ENCODE measurements at regions not wholly inside any gene's neighbourhood (a gene's known extent, or its start where the extent isn't known, plus 50 kb on each side); places are given as distances from the start of the nearest gene placed in this dataset.

DNA sequence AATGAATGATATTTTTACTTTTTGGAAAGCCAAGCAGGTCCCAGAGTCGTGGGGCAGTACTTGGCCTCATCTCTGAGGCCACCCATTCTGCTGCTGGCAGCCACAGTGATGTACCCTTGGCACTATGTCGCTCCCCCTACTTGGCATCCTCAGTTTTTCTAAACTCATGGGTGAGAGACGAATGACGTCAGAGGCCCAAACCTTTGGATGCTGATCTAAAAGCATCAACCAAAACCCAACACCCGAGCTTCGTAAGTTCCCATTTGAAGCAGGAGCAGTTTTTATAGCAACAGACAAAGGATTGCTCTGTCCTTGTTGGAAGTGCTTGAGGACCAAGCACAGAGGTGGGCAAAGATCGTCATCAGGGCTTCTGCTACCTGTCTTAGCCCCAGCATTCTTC is 212.9 kb downstream of the PAX1 start:
- H3K27ac ChIP-seq (ENCODE audit: low read depth in 1 of 2, low read length in 2 of 2) = no peak overlapping the region
- no peak overlapping the region for H3K4me3 ChIP-seq (ENCODE audit: low read depth in 1 of 3, low read length in 3 of 3)
- H3K9ac ChIP-seq (ENCODE audit: low read depth in 1 of 2, low read length in 2 of 2) = no peak overlapping the region
- H3K36me3 ChIP-seq (ENCODE audit: control insufficient read depth in 4 of 4, insufficient read depth in 3 of 4, low read depth in 1 of 4, low read length in 3 of 4) = no peaks in the 10 kb centered on the region
- H3K4me1 ChIP-seq (ENCODE audit: control insufficient read depth in 4 of 4, insufficient read depth in 4 of 4, low read length in 3 of 4) = no peaks in the 10 kb centered on the region
- no peaks in the 10 kb centered on the region for H3K27me3 ChIP-seq (ENCODE audit: control insufficient read depth in 4 of 4, insufficient read depth in 4 of 4, low read length in 3 of 4)
- H3K9me3 ChIP-seq (ENCODE audit: control insufficient read depth in 4 of 4, low read length in 3 of 4) = peaks cover 0 to 3% (median 0%) of the 10 kb centered on the region in 4 donors
- WGBS = 82% methylated on average over 7 of the region's 7 CpGs
- DNase-seq (ENCODE audit: low spot score) = no peak
- TF ChIP-seq, protein P1, sequence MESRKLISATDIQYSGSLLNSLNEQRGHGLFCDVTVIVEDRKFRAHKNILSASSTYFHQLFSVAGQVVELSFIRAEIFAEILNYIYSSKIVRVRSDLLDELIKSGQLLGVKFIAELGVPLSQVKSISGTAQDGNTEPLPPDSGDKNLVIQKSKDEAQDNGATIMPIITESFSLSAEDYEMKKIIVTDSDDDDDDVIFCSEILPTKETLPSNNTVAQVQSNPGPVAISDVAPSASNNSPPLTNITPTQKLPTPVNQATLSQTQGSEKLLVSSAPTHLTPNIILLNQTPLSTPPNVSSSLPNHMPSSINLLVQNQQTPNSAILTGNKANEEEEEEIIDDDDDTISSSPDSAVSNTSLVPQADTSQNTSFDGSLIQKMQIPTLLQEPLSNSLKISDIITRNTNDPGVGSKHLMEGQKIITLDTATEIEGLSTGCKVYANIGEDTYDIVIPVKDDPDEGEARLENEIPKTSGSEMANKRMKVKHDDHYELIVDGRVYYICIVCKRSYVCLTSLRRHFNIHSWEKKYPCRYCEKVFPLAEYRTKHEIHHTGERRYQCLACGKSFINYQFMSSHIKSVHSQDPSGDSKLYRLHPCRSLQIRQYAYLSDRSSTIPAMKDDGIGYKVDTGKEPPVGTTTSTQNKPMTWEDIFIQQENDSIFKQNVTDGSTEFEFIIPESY (IDR thresholded peaks at IDR 0.05) = no peak
- no peak for TF ChIP-seq HNF4G (IDR thresholded peaks at IDR 0.05)
- no peak for TF ChIP-seq FOXA2 (IDR thresholded peaks at IDR 0.05)

DNA sequence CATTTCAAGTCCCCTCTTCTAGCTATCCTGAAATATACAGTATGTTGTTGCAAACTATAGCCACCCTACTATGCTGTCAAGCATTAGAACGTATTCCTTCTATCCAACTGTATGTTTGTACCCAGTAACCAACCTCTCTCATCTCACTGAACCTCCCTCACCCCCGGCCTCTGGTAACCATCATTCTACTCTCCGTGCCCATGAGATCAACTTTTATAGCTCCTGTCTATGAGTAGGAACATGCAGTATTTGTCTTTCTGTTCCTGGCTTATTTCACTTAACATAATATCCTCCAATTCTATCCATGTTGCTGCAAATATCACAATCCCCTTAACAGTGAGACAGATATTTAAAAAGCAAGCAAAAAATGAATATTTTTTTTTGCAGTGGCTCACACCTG is 196.9 kb downstream of the PAX1 start:
- no peaks in the 10 kb centered on the region for H3K27me3 ChIP-seq (ENCODE audit: control insufficient read depth in 4 of 4, insufficient read depth in 4 of 4, low read length in 3 of 4)
- no peaks in the 10 kb centered on the region for H3K36me3 ChIP-seq (ENCODE audit: control insufficient read depth in 4 of 4, insufficient read depth in 3 of 4, low read depth in 1 of 4, low read length in 3 of 4)
- H3K27ac ChIP-seq (ENCODE audit: low read depth in 1 of 2, low read length in 2 of 2) = no peak overlapping the region
- peaks cover 0 to 2% (median 0%) of the 10 kb centered on the region in 4 donors for H3K9me3 ChIP-seq (ENCODE audit: control insufficient read depth in 4 of 4, low read length in 3 of 4)
- no peaks in the 10 kb centered on the region for H3K4me1 ChIP-seq (ENCODE audit: control insufficient read depth in 4 of 4, insufficient read depth in 4 of 4, low read length in 3 of 4)
- WGBS = 82% methylated on average over 3 of the region's 3 CpGs
- TF ChIP-seq YY1 (IDR thresholded peaks at IDR 0.05) (no peak), SP1 (IDR thresholded peaks at IDR 0.05) (no peak), NR2F2 (IDR thresholded peaks at IDR 0.05) (no peak), GABPA (IDR thresholded peaks at IDR 0.05 in 1 of 2, conservative IDR thresholded peaks at IDR 0.05 in 1 of 2) (no peak)
- no peak overlapping the region for H3K9ac ChIP-seq (ENCODE audit: low read depth in 1 of 2, low read length in 2 of 2)
- no peak overlapping the region for H3K4me3 ChIP-seq (ENCODE audit: low read depth in 1 of 3, low read length in 3 of 3)
- DNase-seq (ENCODE audit: low spot score) = no peak

DNA sequence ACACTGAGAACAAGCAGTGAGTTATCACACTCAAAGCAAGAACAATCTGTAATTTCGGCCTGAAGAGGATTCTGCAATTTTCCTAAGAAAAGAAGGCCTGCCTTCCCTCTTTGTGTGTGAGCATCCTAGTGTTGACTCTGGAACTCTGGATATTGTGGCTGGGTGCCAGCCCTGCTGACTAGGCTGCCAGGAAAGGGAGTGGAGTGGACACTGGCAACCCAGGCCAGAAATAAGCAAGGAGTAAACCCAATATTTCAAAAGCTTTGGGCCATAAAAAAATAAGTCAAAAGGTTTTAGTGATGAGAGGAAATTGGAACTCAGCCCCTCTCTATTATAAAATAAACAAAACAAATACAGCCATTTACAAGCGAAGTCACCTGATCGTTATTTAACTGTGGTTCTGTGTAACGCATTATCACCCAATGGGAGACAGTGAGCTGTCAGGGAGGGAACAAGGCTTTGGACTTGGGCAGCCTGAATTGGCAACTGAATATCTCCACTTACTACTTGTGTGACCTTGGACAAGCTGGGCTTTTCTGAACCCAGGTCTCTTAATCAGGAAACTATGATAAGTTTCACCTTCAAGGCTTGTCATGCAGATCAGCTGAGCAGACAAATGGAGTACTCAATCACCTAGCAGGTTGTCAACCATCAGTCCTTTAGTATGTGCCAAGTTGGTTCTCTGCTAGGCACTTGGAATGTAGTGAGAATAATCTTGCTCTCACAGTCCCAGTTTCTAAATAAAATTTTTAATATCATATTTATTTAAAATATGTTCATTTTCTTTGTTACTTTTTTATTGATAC is 196.2 kb downstream of the PAX1 start:
- H3K9ac ChIP-seq (ENCODE audit: low read depth in 1 of 2, low read length in 2 of 2) = no peak overlapping the region
- H3K4me1 ChIP-seq (ENCODE audit: control insufficient read depth in 4 of 4, insufficient read depth in 4 of 4, low read length in 3 of 4) = no peaks in the 10 kb centered on the region
- H3K9me3 ChIP-seq (ENCODE audit: control insufficient read depth in 4 of 4, low read length in 3 of 4) = peaks cover 0 to 2% (median 0%) of the 10 kb centered on the region in 4 donors
- no peak for DNase-seq (ENCODE audit: low spot score)
- no peaks in the 10 kb centered on the region for H3K36me3 ChIP-seq (ENCODE audit: control insufficient read depth in 4 of 4, insufficient read depth in 3 of 4, low read depth in 1 of 4, low read length in 3 of 4)
- H3K27me3 ChIP-seq (ENCODE audit: control insufficient read depth in 4 of 4, insufficient read depth in 4 of 4, low read length in 3 of 4) = no peaks in the 10 kb centered on the region
- 78% methylated on average over 4 of the region's 4 CpGs for WGBS
- TF ChIP-seq SP1 (IDR thresholded peaks at IDR 0.05) (no peak), FOXA1 (IDR thresholded peaks at IDR 0.05) (no peak), NR2F2 (IDR thresholded peaks at IDR 0.05) (no peak)
- TF ChIP-seq, protein P2, sequence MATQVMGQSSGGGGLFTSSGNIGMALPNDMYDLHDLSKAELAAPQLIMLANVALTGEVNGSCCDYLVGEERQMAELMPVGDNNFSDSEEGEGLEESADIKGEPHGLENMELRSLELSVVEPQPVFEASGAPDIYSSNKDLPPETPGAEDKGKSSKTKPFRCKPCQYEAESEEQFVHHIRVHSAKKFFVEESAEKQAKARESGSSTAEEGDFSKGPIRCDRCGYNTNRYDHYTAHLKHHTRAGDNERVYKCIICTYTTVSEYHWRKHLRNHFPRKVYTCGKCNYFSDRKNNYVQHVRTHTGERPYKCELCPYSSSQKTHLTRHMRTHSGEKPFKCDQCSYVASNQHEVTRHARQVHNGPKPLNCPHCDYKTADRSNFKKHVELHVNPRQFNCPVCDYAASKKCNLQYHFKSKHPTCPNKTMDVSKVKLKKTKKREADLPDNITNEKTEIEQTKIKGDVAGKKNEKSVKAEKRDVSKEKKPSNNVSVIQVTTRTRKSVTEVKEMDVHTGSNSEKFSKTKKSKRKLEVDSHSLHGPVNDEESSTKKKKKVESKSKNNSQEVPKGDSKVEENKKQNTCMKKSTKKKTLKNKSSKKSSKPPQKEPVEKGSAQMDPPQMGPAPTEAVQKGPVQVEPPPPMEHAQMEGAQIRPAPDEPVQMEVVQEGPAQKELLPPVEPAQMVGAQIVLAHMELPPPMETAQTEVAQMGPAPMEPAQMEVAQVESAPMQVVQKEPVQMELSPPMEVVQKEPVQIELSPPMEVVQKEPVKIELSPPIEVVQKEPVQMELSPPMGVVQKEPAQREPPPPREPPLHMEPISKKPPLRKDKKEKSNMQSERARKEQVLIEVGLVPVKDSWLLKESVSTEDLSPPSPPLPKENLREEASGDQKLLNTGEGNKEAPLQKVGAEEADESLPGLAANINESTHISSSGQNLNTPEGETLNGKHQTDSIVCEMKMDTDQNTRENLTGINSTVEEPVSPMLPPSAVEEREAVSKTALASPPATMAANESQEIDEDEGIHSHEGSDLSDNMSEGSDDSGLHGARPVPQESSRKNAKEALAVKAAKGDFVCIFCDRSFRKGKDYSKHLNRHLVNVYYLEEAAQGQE (IDR thresholded peaks at IDR 0.05) = no peak
- TF ChIP-seq, protein P3, sequence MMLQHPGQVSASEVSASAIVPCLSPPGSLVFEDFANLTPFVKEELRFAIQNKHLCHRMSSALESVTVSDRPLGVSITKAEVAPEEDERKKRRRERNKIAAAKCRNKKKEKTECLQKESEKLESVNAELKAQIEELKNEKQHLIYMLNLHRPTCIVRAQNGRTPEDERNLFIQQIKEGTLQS (IDR thresholded peaks at IDR 0.05) = no peak
- no peak overlapping the region for H3K27ac ChIP-seq (ENCODE audit: low read depth in 1 of 2, low read length in 2 of 2)
- no peak overlapping the region for H3K4me3 ChIP-seq (ENCODE audit: low read depth in 1 of 3, low read length in 3 of 3)

All from liver (tissue), 7 donors.